Stomach (tissue), 4 donors: ENCODE measurements at regions not wholly inside any gene's neighbourhood (a gene's known extent, or its start where the extent isn't known, plus 50 kb on each side); places are given as distances from the start of the nearest gene placed in this dataset.
"Not testable (repeated sequence)": the region's sequence is repeated elsewhere in the genome, so short reads cannot be mapped to it uniquely, and the experiment has no call there.

Experiments
- CTCF ChIP-seq, 7 experiments: fragments of 450-650 bp in 4 of 7; fragments of 200-600 bp in 3 of 7; sonication (generic) in 3 of 7; IDR thresholded peaks; one replicate each; pipeline ENCODE4 v1.5.1; 2016 to 2019; ENCODE audit warnings: antibody characterized with exemption in 7 of 7, control low read depth in 2 of 7, mild to moderate bottlenecking in 1 of 7
- EP300 ChIP-seq: sonication (generic); formaldehyde crosslinking; IDR thresholded peaks from one replicate; pipeline ENCODE4 v1.6.1; 2017; ENCODE audit warnings: antibody characterized with exemption
- POLR2AphosphoS5 ChIP-seq, 3 donors: sonication (generic); formaldehyde crosslinking; IDR thresholded peaks; one replicate each; pipeline ENCODE4 v1.6.1; 2016; ENCODE audit warnings: antibody characterized with exemption in 3 of 3

- not testable (repeated sequence) for TF ChIP-seq CTCF (IDR thresholded peaks at IDR 0.05); EP300; POLR2AphosphoS5 (IDR thresholded peaks at IDR 0.05)
These were observed 661.2 kb upstream of the HS3ST1 start for GRCh38 chr4:12089920-12090319.
